H1 (cell line): ENCODE measurements at regions not wholly inside any gene's neighbourhood (a gene's known extent, or its start where the extent isn't known, plus 50 kb on each side); places are given as distances from the start of the nearest gene placed in this dataset.

ENCODE experiments used
- CTCF ChIA-PET: fragments of 300-600 bp; sonication (Branson Sonifier 250); formaldehyde crosslinking; loops from one replicate; lab custom pipeline; 2021; ENCODE audit not compliant: partially characterized antibody; lab: Charles Lee
- POLR2A ChIA-PET: fragments of 300-600 bp; sonication (Branson Sonifier 250); formaldehyde crosslinking; loops from one replicate; lab custom pipeline; 2021; ENCODE audit warnings: inconsistent platforms; ENCODE audit not compliant: partially characterized antibody; lab: Charles Lee
- DNase-seq, 2 experiments: peaks; one replicate each; pipeline versions ENCODE4 v3.0.0 to v3.0.0-alpha.2; 2010 to 2022; ENCODE audit warnings: low spot score in 2 of 2, low read depth in 1 of 2, mixed read lengths in 1 of 2
- FAIRE-seq: peaks from 2 replicates; lab custom pipeline; 2011; peaks lifted over from hg19 to GRCh38; lab: Jason Lieb, UNC
- H2AFZ ChIP-seq: 2 replicates; pipeline ENCODE4 v1.8.1; 2012; ENCODE audit warnings: low read length, inconsistent platforms
- H2AK5ac ChIP-seq: 2 replicates; pipeline ENCODE4 v1.6.1; 2013; ENCODE audit warnings: low read depth, low read length
- H2BK120ac ChIP-seq: replicated peaks from 2 replicates; pipeline ENCODE3; 2013; ENCODE audit warnings: low read depth, low read length, inconsistent platforms
- H2BK12ac ChIP-seq: 2 replicates; pipeline ENCODE4 v1.6.1; 2013; ENCODE audit warnings: low read depth, low read length
- H2BK15ac ChIP-seq: 2 replicates; pipeline ENCODE4 v1.6.1; 2013; ENCODE audit warnings: low read length
- H2BK20ac ChIP-seq: 2 replicates; pipeline ENCODE4 v1.6.1; 2013; ENCODE audit warnings: low read length
- H2BK5ac ChIP-seq: 2 replicates; pipeline ENCODE4 v1.6.1; 2013; ENCODE audit warnings: low read depth, low read length
- H3K14ac ChIP-seq: 2 replicates; pipeline ENCODE4 v1.6.1; 2013; ENCODE audit warnings: inconsistent platforms; ENCODE audit not compliant: insufficient read length
- H3K18ac ChIP-seq: 2 replicates; pipeline ENCODE4 v1.6.1; 2013; ENCODE audit warnings: low read length; ENCODE audit errors: extremely low read depth
- H3K23ac ChIP-seq: 2 replicates; pipeline ENCODE4 v1.6.1; 2013; ENCODE audit warnings: inconsistent platforms; ENCODE audit not compliant: insufficient read length
- H3K23me2 ChIP-seq: 2 replicates; pipeline ENCODE4 v1.6.1; 2013; ENCODE audit warnings: low read depth, low read length
- H3K27ac ChIP-seq: 2 replicates; pipeline ENCODE4 v1.6.1; 2011; ENCODE audit warnings: low read depth, low read length, inconsistent platforms
- H3K27me3 ChIP-seq, 4 experiments: replicated peaks in 1 of 4; 1 replicate in 1 of 4; 2 replicates in 3 of 4; pipeline versions ENCODE4 v1.6.1 to v1.8.1; 2011 to 2013; ENCODE audit warnings: low read length in 3 of 4, mild to moderate bottlenecking in 3 of 4, inconsistent platforms in 2 of 4, mixed read lengths in 2 of 4, moderate library complexity in 1 of 4; ENCODE audit not compliant: control insufficient read depth in 3 of 4, insufficient read depth in 3 of 4; ENCODE audit errors: extremely low read depth in 1 of 4
- H3K36me3 ChIP-seq, 4 experiments: 2 replicates each; pipeline versions ENCODE4 v1.6.1 to v1.8.1; 2011 to 2013; ENCODE audit warnings: mild to moderate bottlenecking in 4 of 4, low read length in 3 of 4, moderate library complexity in 2 of 4, control low read depth in 1 of 4, inconsistent platforms in 1 of 4; ENCODE audit not compliant: insufficient read depth in 4 of 4, control insufficient read depth in 2 of 4
- H3K4ac ChIP-seq: replicated peaks from 2 replicates; pipeline ENCODE3; 2013; ENCODE audit warnings: low read length, low read depth, mixed read lengths, inconsistent platforms; ENCODE audit not compliant: insufficient read length
- H3K4me1 ChIP-seq, 4 experiments: replicated peaks in 1 of 4; 1 replicate in 1 of 4; 2 replicates in 3 of 4; pipeline versions ENCODE4 v1.6.1 to v1.8.1; 2011 to 2013; ENCODE audit warnings: low read length in 3 of 4, inconsistent platforms in 2 of 4, mixed read lengths in 1 of 4; ENCODE audit not compliant: insufficient read depth in 4 of 4, control insufficient read depth in 3 of 4
- H3K4me2 ChIP-seq, 2 experiments: 2 replicates each; pipeline versions ENCODE4 v1.6.1 to v1.8.1; 2011 to 2013; ENCODE audit warnings: low read depth in 2 of 2, low read length in 2 of 2, control low read depth in 1 of 2, inconsistent platforms in 1 of 2, mild to moderate bottlenecking in 1 of 2; ENCODE audit not compliant: insufficient read depth in 1 of 2
- H3K4me3 ChIP-seq, 4 experiments: fragments of 200-600, 300-600 bp in 1 of 4; sonication (generic), shearing (Covaris generic), sonication (Bioruptor Twin) in 1 of 4; 2 replicates each; pipeline versions ENCODE4 v1.5.1 to v1.8.1; 2011 to 2016; ENCODE audit warnings: low read length in 4 of 4, low read depth in 3 of 4, control low read depth in 2 of 4, inconsistent platforms in 2 of 4, mild to moderate bottlenecking in 2 of 4, mixed read lengths in 1 of 4, moderate library complexity in 1 of 4; ENCODE audit not compliant: insufficient read depth in 2 of 4; ENCODE audit errors: extremely low read depth in 1 of 4
- H3K56ac ChIP-seq: replicated peaks from 2 replicates; pipeline ENCODE3; 2013; ENCODE audit warnings: low read depth, mild to moderate bottlenecking, mixed read lengths, low read length, inconsistent platforms; ENCODE audit not compliant: insufficient read length
- H3K79me1 ChIP-seq: 2 replicates; pipeline ENCODE4 v1.6.1; 2013; ENCODE audit warnings: low read depth, low read length, control low read depth
- H3K79me2 ChIP-seq, 2 experiments: 2 replicates each; pipeline versions ENCODE4 v1.6.1 to v1.8.1; 2012 to 2013; ENCODE audit warnings: low read length in 2 of 2, mild to moderate bottlenecking in 2 of 2, inconsistent platforms in 1 of 2; ENCODE audit not compliant: insufficient read depth in 2 of 2, control insufficient read depth in 1 of 2
- H3K9ac ChIP-seq, 4 experiments: replicated peaks in 1 of 4; 1 replicate in 1 of 4; 2 replicates in 3 of 4; pipeline versions ENCODE4 v1.6.1 to v1.8.1; 2011 to 2013; ENCODE audit warnings: low read depth in 3 of 4, low read length in 3 of 4, control low read depth in 2 of 4, mild to moderate bottlenecking in 2 of 4, moderate library complexity in 2 of 4, inconsistent platforms in 1 of 4; ENCODE audit errors: extremely low read depth in 1 of 4
- H3K9me3 ChIP-seq, 2 experiments: 2 replicates each; pipeline versions ENCODE4 v1.6.1 to v1.8.1; 2012 to 2013; ENCODE audit warnings: mild to moderate bottlenecking in 2 of 2, moderate library complexity in 2 of 2, control low read depth in 1 of 2, inconsistent platforms in 1 of 2, low read depth in 1 of 2, low read length in 1 of 2, mixed read lengths in 1 of 2; ENCODE audit not compliant: insufficient read depth in 2 of 2
- H4K20me1 ChIP-seq, 2 experiments: replicated peaks in 1 of 2; 2 replicates each; pipeline versions ENCODE3 to v1.8.1; 2011 to 2013; ENCODE audit warnings: inconsistent platforms in 2 of 2, low read length in 2 of 2, mild to moderate bottlenecking in 1 of 2; ENCODE audit not compliant: insufficient read depth in 2 of 2, control insufficient read depth in 1 of 2
- H4K5ac ChIP-seq: 2 replicates; pipeline ENCODE4 v1.6.1; 2013; ENCODE audit warnings: low read length, low read depth, mixed read lengths, inconsistent platforms; ENCODE audit not compliant: insufficient read length
- H4K8ac ChIP-seq: 2 replicates; pipeline ENCODE4 v1.8.0; 2013; ENCODE audit warnings: mild to moderate bottlenecking, moderate library complexity, low read length, inconsistent platforms; ENCODE audit not compliant: insufficient read depth; ENCODE audit errors: extremely low read depth
- H4K91ac ChIP-seq: replicated peaks from 2 replicates; pipeline ENCODE3; 2013; ENCODE audit warnings: low read length, mixed read lengths, inconsistent platforms; ENCODE audit not compliant: insufficient read length
- ATF3 ChIP-seq: IDR thresholded peaks from 2 replicates; pipeline ENCODE4 v1.6.1; 2011; ENCODE audit warnings: low read depth, mild to moderate bottlenecking, low read length; ENCODE audit not compliant: insufficient read depth
- CEBPB ChIP-seq: IDR thresholded peaks from 2 replicates; pipeline ENCODE4 v1.6.1; 2012; ENCODE audit warnings: low read depth, low read length
- FOSL1 ChIP-seq: IDR thresholded peaks from 2 replicates; pipeline ENCODE4 v1.6.1; 2011; ENCODE audit warnings: mild to moderate bottlenecking, low read depth, low read length, moderate library complexity; ENCODE audit not compliant: insufficient read depth
- GTF2F1 ChIP-seq: IDR thresholded peaks from 2 replicates; pipeline ENCODE4 v1.6.1; 2012; ENCODE audit warnings: low read depth, low read length, improper control_type of control experiment, borderline replicate concordance
- HDAC2 ChIP-seq, 2 experiments: fragments of 300-600 bp in 1 of 2; sonication (generic) in 1 of 2; IDR thresholded peaks; 2 replicates each; pipeline ENCODE4 v1.6.1; 2011 to 2012; ENCODE audit warnings: low read depth in 2 of 2, low read length in 2 of 2, mild to moderate bottlenecking in 2 of 2, moderate library complexity in 2 of 2, borderline replicate concordance in 1 of 2, inconsistent platforms in 1 of 2
- JUN ChIP-seq: IDR thresholded peaks from 2 replicates; pipeline ENCODE4 v1.6.1; 2011; ENCODE audit warnings: low read depth, mild to moderate bottlenecking, improper control_type of control experiment, low read length
- KDM1A ChIP-seq: fragments of 200-600, 300-600 bp; sonication (generic); IDR thresholded peaks from 2 replicates; pipeline ENCODE4 v1.7.1; 2016; ENCODE audit warnings: mild to moderate bottlenecking, low read length, borderline replicate concordance
- KDM4A ChIP-seq: IDR thresholded peaks from one replicate; pipeline ENCODE4 v1.7.1; 2012; ENCODE audit warnings: low read depth, mild to moderate bottlenecking, moderate library complexity, low read length, inconsistent platforms; ENCODE audit not compliant: severe bottlenecking
- NANOG ChIP-seq: IDR thresholded peaks from 2 replicates; pipeline ENCODE4 v1.6.1; 2011; ENCODE audit warnings: low read length, low read depth, mild to moderate bottlenecking, inconsistent platforms; ENCODE audit not compliant: insufficient read depth, poor library complexity, severe bottlenecking
- POLR2AphosphoS5 ChIP-seq: IDR thresholded peaks from 2 replicates; pipeline ENCODE4 v1.6.1; 2011; ENCODE audit warnings: low read depth, low read length
- RAD21 ChIP-seq, 2 experiments: IDR thresholded peaks in 1 of 2; conservative IDR thresholded peaks in 1 of 2; 2 replicates each; pipeline ENCODE4 v1.6.1; 2011; ENCODE audit warnings: low read depth in 2 of 2, low read length in 2 of 2, improper control_type of control experiment in 1 of 2, inconsistent platforms in 1 of 2, mild to moderate bottlenecking in 1 of 2, moderate library complexity in 1 of 2
- SP1 ChIP-seq: IDR thresholded peaks from 2 replicates; pipeline ENCODE4 v1.6.1; 2011; ENCODE audit warnings: low read depth, low read length
- SP2 ChIP-seq: IDR thresholded peaks from 2 replicates; pipeline ENCODE4 v1.6.1; 2012; ENCODE audit warnings: mild to moderate bottlenecking, low read length, inconsistent platforms
- TCF12 ChIP-seq: IDR thresholded peaks from 2 replicates; pipeline ENCODE4 v1.6.1; 2011; ENCODE audit warnings: low read depth, mild to moderate bottlenecking, low read length
- YY1 ChIP-seq: IDR thresholded peaks from 2 replicates; pipeline ENCODE4 v1.6.1; 2011; ENCODE audit warnings: low read depth, mild to moderate bottlenecking, low read length
- WGBS, 2 experiments: shearing (Covaris generic) in 1 of 2; methylation state at CpG; one replicate each; pipeline versions ENCODE4 v1.1.6 to v1.1.7; 2013 to 2015; ENCODE audit warnings: low lambda C conversion rate in 2 of 2, mixed read lengths in 2 of 2, inconsistent platforms in 1 of 2, low coverage in 1 of 2, missing lambda C conversion rate in 1 of 2; ENCODE audit not compliant: insufficient replicate concordance in 2 of 2, insufficient coverage in 1 of 2, insufficient read length in 1 of 2; ENCODE audit errors: extremely low coverage in 1 of 2, missing lambda C conversion rate in 1 of 2; 5-methylcytosine and 5-hydroxymethylcytosine counted together

- no peaks in the 10 kb centered on the region for H3K4me1 ChIP-seq
- H4K5ac ChIP-seq: no peak overlapping the region
- no peak for FAIRE-seq
- H4K91ac ChIP-seq: no peak overlapping the region
- no peak overlapping the region for H3K27ac ChIP-seq
- H3K23ac ChIP-seq: no peak overlapping the region
- no peak overlapping the region for H2AK5ac ChIP-seq
- H2BK15ac ChIP-seq: no peak overlapping the region
- ChIA-PET CTCF (no interaction called here), POLR2A (interaction anchor here (0.6 kb wide), 1 partner anchor 87 kb away, joined by 3 read pairs; no protein-coding TSS in a partner anchor)
- WGBS, 2 experiments: no CpG with 5 or more reads among the region's 3 CpGs
- H3K9ac ChIP-seq: no peak overlapping the region
- no peak overlapping the region for H4K8ac ChIP-seq
- no peak overlapping the region for H2BK5ac ChIP-seq
- H3K14ac ChIP-seq: no peak overlapping the region
- no peaks in the 10 kb centered on the region for H4K20me1 ChIP-seq
- H2BK12ac ChIP-seq: no peak overlapping the region
- no peak overlapping the region for H3K4me3 ChIP-seq
- H3K79me2 ChIP-seq: no peaks in the 10 kb centered on the region
- no peaks in the 10 kb centered on the region for H3K23me2 ChIP-seq
- no peak overlapping the region for H3K18ac ChIP-seq
- no peak overlapping the region for H3K4ac ChIP-seq
- no peak for DNase-seq
- H3K9me3 ChIP-seq: no peaks in the 10 kb centered on the region
- no peaks in the 10 kb centered on the region for H3K79me1 ChIP-seq
- H3K4me2 ChIP-seq: no peak overlapping the region
- no peak overlapping the region for H2AFZ ChIP-seq
- no peaks in the 10 kb centered on the region for H3K36me3 ChIP-seq
- H3K56ac ChIP-seq: no peak overlapping the region
- no peak overlapping the region for H2BK20ac ChIP-seq
- no peaks in the 10 kb centered on the region for H3K27me3 ChIP-seq
- no peak overlapping the region for H2BK120ac ChIP-seq
- TF ChIP-seq NANOG: no peak
- no peak for TF ChIP-seq TCF12
- no peak for TF ChIP-seq YY1
- TF ChIP-seq SP1: no peak
- no peak for TF ChIP-seq JUN
- no peak for TF ChIP-seq KDM1A
- no peak for TF ChIP-seq CEBPB
- TF ChIP-seq SP2: no peak
- no peak for TF ChIP-seq POLR2AphosphoS5
- no peak for TF ChIP-seq FOSL1
- TF ChIP-seq GTF2F1: no peak
- no peak for TF ChIP-seq HDAC2 (IDR thresholded peaks at IDR 0.05; ENCODE audit: borderline replicate concordance in 1 of 2, low read depth in 2 of 2, low read length in 2 of 2)
- no peak for TF ChIP-seq KDM4A
- TF ChIP-seq ATF3: no peak
- no peak for TF ChIP-seq RAD21 (IDR thresholded peaks at IDR 0.05 in 1 of 2, conservative IDR thresholded peaks at IDR 0.05 in 1 of 2; ENCODE audit: low read depth in 2 of 2, low read length in 2 of 2)
Observed at GRCh38 chrX:8967461-8967860, 66.5 kb downstream of the FAM9B start.
